Gastrocnemius medialis (tissue), 4 donors: ENCODE measurements at regions not wholly inside any gene's neighbourhood (a gene's known extent, or its start where the extent isn't known, plus 50 kb on each side); places are given as distances from the start of the nearest gene placed in this dataset.

Experiments used
- ATAC-seq, 2 donors: fragments of 150-250 bp; one replicate each; pipeline ENCODE4 v1.9.1; 2016
- DNase-seq, 2 donors: peaks; one replicate each; pipeline ENCODE4 v3.0.0-alpha.2; 2019
- H3K27ac ChIP-seq, 4 donors: fragments of 200-600 bp; sonication (generic); 1 replicate in 1 of 4; 2 replicates in 3 of 4; pipeline ENCODE4 v1.5.1; 2016 to 2018; ENCODE audit warnings: mild to moderate bottlenecking in 2 of 4, moderate library complexity in 1 of 4
- H3K27me3 ChIP-seq, 3 donors: fragments of 200-600 bp; sonication (generic) in 2 of 3; 1 replicate in 1 of 3; 2 replicates in 2 of 3; pipeline versions ENCODE4 v1.5.1 to v1.6.0; 2016 to 2019; ENCODE audit warnings: mild to moderate bottlenecking in 1 of 3, moderate library complexity in 1 of 3
- H3K36me3 ChIP-seq, 2 donors: fragments of 200-600 bp; sonication (generic) in 1 of 2; one replicate each; pipeline ENCODE4 v1.5.1; 2017 to 2018
- H3K4me1 ChIP-seq, 2 donors: fragments of 200-600 bp; sonication (generic) in 1 of 2; one replicate each; pipeline ENCODE4 v1.5.1; 2016 to 2017; ENCODE audit warnings: mild to moderate bottlenecking in 2 of 2
- H3K4me3 ChIP-seq, 4 donors: fragments of 200-600 bp; sonication (generic) in 3 of 4; 1 replicate in 1 of 4; 2 replicates in 3 of 4; pipeline ENCODE4 v1.5.1; 2016 to 2019; ENCODE audit warnings: mild to moderate bottlenecking in 2 of 4
- H3K9me3 ChIP-seq, 3 donors: fragments of 200-600 bp; sonication (generic) in 2 of 3; 1 replicate in 1 of 3; 2 replicates in 2 of 3; pipeline ENCODE4 v1.5.1; 2016 to 2019
- POLR2A ChIP-seq, 2 donors: fragments of 450-650 bp; IDR thresholded peaks; one replicate each; pipeline ENCODE4 v1.6.1; 2017; ENCODE audit warnings: antibody characterized with exemption in 2 of 2, mild to moderate bottlenecking in 2 of 2, moderate library complexity in 2 of 2
- in situ Hi-C, 4 donors: fragments of 200-750 bp; cut with MboI; loops; one replicate each; pipeline versions ENCODE4 v1.15.0 to v1.8.0; 2017; ENCODE audit warnings: low sequenced_read_pairs in 4 of 4
- intact Hi-C: fragments of 100-400 bp; cut with DNase I; formaldehyde crosslinking; loops from one replicate; pipeline ENCODE4 v1.15.1; 2023; ENCODE audit warnings: low total_unique reads
- TF ChIP-seq, protein P1 (sequence below), 5 experiments: fragments of 450-650 bp in 3 of 5; fragments of 200-600 bp in 2 of 5; sonication (generic) in 2 of 5; IDR thresholded peaks in 4 of 5; conservative IDR thresholded peaks in 1 of 5; 1 replicate in 4 of 5; 2 replicates in 1 of 5; pipeline ENCODE4 v1.5.1; 2016 to 2019; ENCODE audit warnings: antibody characterized with exemption in 5 of 5, mild to moderate bottlenecking in 3 of 5, moderate library complexity in 3 of 5

DNA sequence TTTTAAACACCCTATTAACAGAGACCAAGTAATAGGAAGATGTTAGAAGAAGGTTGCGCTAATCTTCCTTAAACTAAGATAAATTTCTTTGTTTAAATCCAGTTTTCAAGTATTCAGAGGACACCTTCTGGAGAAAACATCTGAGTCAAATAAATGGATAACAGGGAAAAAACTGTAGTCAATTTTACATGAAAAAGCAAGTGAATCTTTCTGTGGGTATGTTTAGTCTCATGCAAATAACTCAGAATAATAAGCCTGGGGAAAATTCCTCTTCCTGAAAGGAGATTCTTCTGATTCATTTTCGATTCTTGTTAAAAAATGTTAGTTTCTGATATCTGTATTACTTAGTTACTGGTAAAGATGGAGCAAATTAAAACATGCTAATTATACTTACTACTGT is 145.5 kb downstream of the CTH start:
- intact Hi-C loops (no loop called here), in situ Hi-C loops (no loop called here)
- H3K4me1 ChIP-seq: no peaks in the 10 kb centered on the region
- H3K27ac ChIP-seq: no peak overlapping the region
- ATAC-seq: no peak
- no peak overlapping the region for H3K4me3 ChIP-seq
- H3K36me3 ChIP-seq: no peaks in the 10 kb centered on the region
- H3K27me3 ChIP-seq: no peaks in the 10 kb centered on the region
- H3K9me3 ChIP-seq: no peaks in the 10 kb centered on the region
- no peak for DNase-seq
- no peak for TF ChIP-seq POLR2A (IDR thresholded peaks at IDR 0.05)
- TF ChIP-seq, protein P1, sequence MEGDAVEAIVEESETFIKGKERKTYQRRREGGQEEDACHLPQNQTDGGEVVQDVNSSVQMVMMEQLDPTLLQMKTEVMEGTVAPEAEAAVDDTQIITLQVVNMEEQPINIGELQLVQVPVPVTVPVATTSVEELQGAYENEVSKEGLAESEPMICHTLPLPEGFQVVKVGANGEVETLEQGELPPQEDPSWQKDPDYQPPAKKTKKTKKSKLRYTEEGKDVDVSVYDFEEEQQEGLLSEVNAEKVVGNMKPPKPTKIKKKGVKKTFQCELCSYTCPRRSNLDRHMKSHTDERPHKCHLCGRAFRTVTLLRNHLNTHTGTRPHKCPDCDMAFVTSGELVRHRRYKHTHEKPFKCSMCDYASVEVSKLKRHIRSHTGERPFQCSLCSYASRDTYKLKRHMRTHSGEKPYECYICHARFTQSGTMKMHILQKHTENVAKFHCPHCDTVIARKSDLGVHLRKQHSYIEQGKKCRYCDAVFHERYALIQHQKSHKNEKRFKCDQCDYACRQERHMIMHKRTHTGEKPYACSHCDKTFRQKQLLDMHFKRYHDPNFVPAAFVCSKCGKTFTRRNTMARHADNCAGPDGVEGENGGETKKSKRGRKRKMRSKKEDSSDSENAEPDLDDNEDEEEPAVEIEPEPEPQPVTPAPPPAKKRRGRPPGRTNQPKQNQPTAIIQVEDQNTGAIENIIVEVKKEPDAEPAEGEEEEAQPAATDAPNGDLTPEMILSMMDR (IDR thresholded peaks at IDR 0.05 in 4 of 5, conservative IDR thresholded peaks at IDR 0.05 in 1 of 5): no peak

DNA sequence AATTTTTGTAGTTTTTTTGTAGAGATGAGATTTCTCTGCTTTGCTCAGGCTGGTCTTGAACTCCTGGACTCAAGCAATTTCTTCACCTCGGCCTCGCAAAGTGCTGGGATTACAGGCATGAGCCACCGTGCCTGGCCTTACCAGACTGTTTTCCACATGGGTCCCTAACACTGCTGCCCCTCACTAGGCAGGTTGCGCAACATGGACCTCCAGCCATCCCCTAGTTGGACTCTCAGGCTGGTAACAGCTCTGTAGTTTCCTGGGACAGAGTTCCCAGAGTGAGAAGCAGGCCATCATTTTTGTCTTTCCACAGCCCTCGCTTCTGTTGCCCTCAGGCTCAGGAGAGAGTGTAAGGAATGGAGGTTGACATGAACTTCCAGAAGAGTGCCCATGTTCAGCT is 156.1 kb downstream of the CTH start:
- Histone ChIP-seq H3K36me3 (no peaks in the 10 kb centered on the region), H3K27ac (no peak overlapping the region), H3K27me3 (no peaks in the 10 kb centered on the region), H3K4me1 (no peaks in the 10 kb centered on the region), H3K4me3 (no peak overlapping the region), H3K9me3 (no peaks in the 10 kb centered on the region)
- in situ Hi-C loops (no loop called here), intact Hi-C loops (no loop called here)
- no peak for ATAC-seq
- no peak for TF ChIP-seq POLR2A (IDR thresholded peaks at IDR 0.05)
- TF ChIP-seq, protein P1 (IDR thresholded peaks at IDR 0.05 in 4 of 5, conservative IDR thresholded peaks at IDR 0.05 in 1 of 5): no peak
- DNase-seq: no peak

DNA sequence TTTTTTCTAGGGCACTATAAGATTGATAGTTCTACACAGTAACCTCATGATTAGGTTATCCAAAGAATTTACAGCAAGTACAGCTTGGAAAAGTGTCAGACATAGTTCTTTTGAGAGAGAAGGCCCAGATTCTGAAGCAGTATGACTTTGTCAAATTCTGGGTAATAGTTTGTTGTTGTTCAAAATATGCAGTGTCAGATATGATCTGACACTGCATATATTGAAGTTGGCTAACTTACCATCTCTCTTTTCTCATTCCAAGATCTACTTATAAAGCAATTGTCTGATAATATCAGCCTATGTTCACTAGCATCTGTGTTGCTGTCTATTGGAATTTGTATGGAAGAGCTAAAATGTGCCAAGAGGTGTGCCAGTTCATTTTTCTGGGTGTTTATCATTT is 160.1 kb downstream of the CTH start:
- no peak for TF ChIP-seq POLR2A (IDR thresholded peaks at IDR 0.05)
- TF ChIP-seq, protein P1 (IDR thresholded peaks at IDR 0.05 in 4 of 5, conservative IDR thresholded peaks at IDR 0.05 in 1 of 5): no peak
- Histone ChIP-seq H3K36me3 (no peaks in the 10 kb centered on the region), H3K27me3 (no peaks in the 10 kb centered on the region), H3K4me1 (no peaks in the 10 kb centered on the region), H3K27ac (no peak overlapping the region), H3K4me3 (no peak overlapping the region), H3K9me3 (no peaks in the 10 kb centered on the region)
- intact Hi-C loops (no loop called here), in situ Hi-C loops (no loop called here)
- DNase-seq (no peak), ATAC-seq (no peak)

DNA sequence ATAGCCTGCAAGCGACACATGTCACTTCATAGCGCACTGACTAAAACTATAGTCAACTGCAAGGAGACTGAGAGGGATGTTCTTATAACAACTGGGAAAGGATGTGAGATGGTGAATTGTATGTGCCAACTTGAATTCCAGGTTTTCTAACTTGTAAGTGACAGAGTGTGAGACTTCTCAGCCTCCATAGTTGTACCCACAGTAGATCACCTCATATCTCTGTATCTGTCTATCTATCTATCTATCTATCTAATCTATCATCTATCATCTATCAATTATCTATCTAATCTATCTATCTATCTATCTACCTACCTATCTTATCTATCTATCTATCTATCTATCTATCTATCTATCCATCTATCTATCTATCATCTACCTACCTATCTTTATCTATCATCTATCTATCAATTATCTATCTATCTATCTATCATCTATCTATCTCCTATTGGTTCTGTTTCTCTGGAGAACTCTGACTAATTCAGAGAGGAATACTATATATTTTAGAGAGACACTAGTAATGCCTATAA is 162.3 kb downstream of the CTH start:
- H3K9me3 ChIP-seq: no peaks in the 10 kb centered on the region
- no peaks in the 10 kb centered on the region for H3K36me3 ChIP-seq
- no peak overlapping the region for H3K27ac ChIP-seq
- TF ChIP-seq, protein P1 (IDR thresholded peaks at IDR 0.05 in 4 of 5, conservative IDR thresholded peaks at IDR 0.05 in 1 of 5): no peak
- TF ChIP-seq POLR2A (IDR thresholded peaks at IDR 0.05): no peak
- DNase-seq: no peak
- ATAC-seq: no peak
- intact Hi-C loops: no loop called here
- in situ Hi-C loops: no loop called here
- no peaks in the 10 kb centered on the region for H3K27me3 ChIP-seq
- no peaks in the 10 kb centered on the region for H3K4me1 ChIP-seq
- H3K4me3 ChIP-seq: no peak overlapping the region

DNA sequence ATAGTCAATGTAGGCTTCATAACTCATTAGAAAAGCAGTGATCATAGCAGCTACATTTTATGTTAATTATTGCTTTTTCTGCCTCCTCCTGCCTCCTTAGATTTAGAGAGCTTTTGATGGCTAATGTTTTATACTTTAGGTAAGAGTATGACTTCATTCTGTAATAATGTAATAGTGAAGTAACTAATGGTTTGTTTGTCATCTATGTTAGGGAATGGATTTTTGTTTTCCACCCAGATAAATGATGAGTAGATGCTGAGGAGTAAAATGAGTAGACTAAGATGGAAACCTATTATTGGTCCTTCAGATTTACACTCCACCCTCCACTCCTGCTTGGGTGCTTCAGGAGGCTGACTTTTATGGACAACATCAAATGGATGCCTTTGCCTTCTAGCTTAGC is 170.6 kb downstream of the CTH start:
- no peak overlapping the region for H3K27ac ChIP-seq
- no peaks in the 10 kb centered on the region for H3K4me1 ChIP-seq
- no peaks in the 10 kb centered on the region for H3K9me3 ChIP-seq
- H3K27me3 ChIP-seq: no peaks in the 10 kb centered on the region
- H3K36me3 ChIP-seq: no peaks in the 10 kb centered on the region
- no peak for DNase-seq
- intact Hi-C loops: no loop called here
- no peak overlapping the region for H3K4me3 ChIP-seq
- in situ Hi-C loops: no loop called here
- no peak for TF ChIP-seq POLR2A (IDR thresholded peaks at IDR 0.05)
- TF ChIP-seq, protein P1 (IDR thresholded peaks at IDR 0.05 in 4 of 5, conservative IDR thresholded peaks at IDR 0.05 in 1 of 5): no peak
- no peak for ATAC-seq
